ENCODE measurements at regions not wholly inside any gene's neighbourhood (a gene's known extent, or its start where the extent isn't known, plus 50 kb on each side); places are given as distances from the start of the nearest gene placed in this dataset.

GRCh38 chr2:22355816-22356433, 1029.1 kb upstream of the KLHL29 start:
- TF ChIP-seq CTCF (IDR thresholded peaks at IDR 0.05; ENCODE audit: low read depth, low read length, poor library complexity, severe bottlenecking) (peak; percentile 91), EZH2phosphoT487 (IDR thresholded peaks at IDR 0.05; ENCODE audit: borderline replicate concordance, low read length) (no peak)
